COLO829 (cell line): ENCODE measurements at regions not wholly inside any gene's neighbourhood (a gene's known extent, or its start where the extent isn't known, plus 50 kb on each side); places are given as distances from the start of the nearest gene placed in this dataset.

ENCODE experiments used
- DNase-seq: peaks from one replicate; pipeline ENCODE4 v3.0.0; 2012; ENCODE audit warnings: low spot score

DNA sequence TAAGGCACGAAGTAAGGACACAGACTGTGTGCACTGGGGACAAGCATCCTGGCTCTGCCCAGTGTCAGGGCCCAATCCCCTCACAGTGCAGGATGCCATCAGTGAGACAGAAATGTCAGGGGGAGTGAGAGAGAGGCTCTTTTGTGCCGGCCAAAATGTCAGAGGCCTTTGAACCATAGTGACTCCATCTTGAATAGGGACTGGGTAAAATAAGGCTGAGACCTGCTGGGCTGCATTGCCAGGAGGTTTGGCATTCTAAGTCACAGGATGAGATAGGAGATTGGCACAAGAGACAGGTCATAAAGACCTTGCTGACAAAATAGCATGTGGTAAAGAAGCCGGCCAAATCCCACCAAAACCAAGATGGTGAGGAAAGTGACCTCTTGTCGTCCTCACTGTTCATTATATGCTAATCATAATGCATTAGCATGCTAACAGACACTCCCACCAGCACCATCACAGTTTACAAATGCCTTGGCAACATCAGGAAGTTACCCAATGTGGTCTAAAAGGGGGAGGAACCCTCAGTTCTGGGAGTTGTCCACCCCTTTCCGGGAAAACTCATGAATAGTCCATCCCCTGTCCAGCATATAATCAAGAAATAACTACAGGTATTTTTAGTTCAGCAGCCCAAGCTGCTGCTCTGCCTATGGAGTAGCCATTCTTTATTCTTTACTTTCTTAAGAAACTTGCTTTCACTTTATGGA lies 337.4 kb downstream of the LPIN1 start:
- DNase-seq: no peak

DNA sequence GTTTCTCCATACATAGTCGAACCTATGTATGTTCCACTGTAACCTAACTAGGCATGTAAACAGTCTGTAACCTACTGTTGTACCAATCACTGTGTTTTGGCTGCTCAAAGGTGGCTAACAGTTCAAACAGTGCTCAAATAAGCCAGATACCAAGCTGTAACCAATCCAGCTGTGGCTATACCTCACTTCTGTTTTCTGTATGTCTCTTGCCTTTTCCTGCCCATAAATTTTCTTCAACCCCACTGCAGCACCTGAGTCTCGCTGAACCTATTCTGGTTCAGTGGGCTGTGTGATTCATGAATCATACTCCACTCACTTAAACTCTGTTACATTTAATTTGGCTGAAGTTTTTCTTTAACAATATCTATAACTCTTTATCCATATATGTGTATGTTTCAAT lies 340.7 kb downstream of the LPIN1 start:
- DNase-seq: no peak

DNA sequence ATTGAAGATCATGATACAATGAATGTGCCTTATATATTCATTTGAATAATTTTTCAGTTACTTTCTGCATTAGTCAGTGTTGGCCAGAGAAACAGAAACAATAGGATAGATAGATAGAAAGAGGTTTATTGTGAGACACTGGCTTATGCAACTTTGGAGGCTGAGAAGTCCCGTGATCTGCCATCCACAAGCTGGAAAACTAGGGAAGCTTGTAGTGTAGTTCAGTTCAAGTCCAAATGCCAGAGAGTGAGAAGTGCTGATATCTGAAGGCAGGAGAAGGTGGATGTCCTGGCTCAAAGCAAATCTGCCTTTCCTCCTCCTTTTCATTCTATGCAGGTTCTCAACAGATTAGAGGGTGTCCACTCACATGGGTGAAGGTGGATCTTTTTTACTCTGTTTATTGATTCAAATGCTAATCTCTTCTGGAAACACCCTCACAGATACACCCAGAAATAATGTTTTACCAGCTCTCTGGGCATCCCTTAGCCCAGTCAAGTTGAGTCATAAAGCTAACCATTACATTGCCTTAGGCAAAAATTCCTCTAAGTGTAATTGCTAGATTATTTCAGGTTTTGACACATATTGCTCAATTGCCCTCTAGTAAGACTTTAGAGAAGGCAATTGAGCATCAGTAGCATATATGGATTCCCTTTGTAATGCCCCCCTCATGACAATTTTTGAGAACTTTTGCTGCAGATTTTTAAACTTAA lies 341.4 kb downstream of the LPIN1 start:
- DNase-seq: no peak

DNA sequence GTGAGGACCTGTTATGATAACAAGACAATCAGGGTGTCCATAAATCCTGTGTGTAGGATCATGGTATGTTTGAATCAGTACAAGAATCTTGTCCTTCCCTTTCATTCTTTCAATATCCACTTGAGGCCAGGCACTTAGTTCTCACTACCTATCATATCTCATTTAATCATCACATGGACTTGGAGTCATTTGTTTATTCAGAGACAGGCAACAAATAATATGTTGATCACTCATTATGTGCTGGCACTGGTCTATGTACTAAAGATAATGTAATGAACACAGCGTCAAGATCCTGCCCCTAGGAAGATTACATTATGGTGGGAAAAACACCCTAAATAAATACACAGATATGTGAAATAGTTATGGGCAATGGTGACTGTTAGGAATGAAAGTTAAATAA lies 342.6 kb downstream of the LPIN1 start:
- DNase-seq: no peak

DNA sequence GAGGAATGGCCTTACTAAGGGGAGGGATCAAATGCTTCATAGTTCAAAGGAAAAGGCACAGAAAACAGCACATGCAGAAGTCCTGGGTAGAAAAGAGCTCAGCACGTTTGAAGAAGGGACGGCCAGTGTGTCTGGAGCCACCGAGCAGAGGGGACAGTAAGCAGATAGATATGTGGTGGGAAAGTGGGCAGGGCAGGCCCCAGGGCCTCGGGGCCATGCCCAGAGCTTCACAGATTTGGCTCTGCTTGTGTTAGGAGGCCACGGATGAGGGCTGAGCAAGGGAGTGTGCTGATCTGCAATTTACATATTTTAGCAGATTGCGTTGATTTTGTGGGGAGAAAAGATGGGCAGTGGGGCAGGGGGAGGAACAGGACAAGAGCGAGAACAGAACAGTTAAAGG lies 343.1 kb downstream of the LPIN1 start:
- no peak for DNase-seq

DNA sequence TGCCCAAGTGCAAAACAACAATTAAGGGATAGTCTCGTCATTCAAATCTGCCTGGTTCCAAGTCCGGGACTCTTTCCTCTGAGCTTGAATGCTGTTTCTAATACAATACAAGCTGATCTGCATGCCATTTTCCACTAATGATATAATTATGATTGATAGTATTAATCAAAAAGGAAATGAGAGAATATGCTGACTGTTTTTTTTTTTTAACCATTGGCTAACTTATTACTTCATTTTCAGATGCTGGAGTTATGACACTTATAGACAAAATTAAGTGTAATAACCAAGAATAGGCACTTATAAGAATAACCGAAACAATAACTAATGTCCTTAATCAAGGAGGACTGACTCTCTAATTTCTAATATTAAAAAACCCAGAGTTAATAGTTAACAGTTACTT lies 343.6 kb downstream of the LPIN1 start:
- no peak for DNase-seq

DNA sequence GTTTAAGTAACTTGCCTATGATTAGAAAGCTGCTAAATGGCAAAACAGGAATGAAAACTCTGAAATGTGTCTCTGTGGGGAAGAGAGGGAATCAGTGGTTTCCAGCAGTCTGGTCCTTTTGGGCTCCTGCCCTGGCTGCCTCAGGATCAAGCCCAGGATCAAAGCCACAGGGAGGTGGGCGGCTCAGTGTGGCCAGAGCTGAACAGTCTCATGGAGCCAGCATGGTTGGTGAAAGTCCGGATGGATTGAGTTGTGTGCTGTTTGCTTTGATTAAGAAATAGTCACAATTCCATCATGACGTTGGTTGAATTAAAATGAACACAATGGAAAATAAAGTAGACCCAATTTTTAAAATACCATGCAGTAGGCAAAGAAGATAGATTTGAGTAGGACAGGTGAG lies 344.2 kb downstream of the LPIN1 start:
- no peak for DNase-seq

DNA sequence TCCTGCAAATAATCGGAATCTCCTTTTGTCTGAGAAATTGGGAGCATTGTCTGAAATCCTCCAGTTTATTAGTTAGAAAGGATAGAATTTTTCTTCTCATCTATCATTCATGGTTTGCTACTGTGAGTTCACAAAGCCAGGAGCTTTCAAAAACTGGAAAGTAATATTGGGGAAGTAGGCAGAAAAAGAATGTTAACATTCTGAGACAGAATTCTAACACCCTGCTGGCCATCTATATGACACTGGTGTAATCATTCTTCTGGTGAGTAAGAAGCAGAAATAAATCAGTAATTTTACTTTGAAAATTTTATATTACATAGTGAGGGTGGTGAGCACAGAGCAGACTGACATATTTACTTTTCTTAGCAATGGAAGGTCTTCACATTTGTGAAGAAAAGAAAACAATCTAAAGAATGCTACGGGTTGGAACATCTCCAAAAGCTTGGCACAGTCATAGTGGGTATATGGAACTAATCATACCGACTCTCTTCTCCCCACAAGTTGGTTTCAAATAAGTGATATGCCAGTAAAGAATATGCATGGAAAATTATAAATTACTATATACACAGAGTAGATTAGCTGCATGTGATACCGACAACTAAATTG lies 344.9 kb downstream of the LPIN1 start:
- DNase-seq: no peak

DNA sequence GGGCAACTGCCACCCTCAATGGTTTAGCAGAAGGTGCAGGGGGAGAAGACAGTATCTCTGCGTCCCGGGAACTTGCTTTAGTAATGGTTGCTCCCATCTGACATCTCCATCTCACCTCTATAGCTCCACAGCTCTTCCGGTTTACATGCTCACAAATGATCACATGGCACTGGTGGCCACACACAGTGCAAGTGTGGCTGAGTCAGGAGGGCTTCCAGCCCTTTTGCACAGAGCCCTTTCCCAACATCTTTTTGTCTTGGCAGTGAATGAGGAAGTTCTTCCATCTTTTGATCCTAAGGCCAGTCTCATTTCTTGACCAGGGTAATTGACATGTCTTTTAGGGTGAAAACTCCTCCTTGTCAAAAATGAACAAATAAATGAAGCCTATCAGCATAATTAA lies 347.7 kb downstream of the LPIN1 start:
- DNase-seq: no peak

DNA sequence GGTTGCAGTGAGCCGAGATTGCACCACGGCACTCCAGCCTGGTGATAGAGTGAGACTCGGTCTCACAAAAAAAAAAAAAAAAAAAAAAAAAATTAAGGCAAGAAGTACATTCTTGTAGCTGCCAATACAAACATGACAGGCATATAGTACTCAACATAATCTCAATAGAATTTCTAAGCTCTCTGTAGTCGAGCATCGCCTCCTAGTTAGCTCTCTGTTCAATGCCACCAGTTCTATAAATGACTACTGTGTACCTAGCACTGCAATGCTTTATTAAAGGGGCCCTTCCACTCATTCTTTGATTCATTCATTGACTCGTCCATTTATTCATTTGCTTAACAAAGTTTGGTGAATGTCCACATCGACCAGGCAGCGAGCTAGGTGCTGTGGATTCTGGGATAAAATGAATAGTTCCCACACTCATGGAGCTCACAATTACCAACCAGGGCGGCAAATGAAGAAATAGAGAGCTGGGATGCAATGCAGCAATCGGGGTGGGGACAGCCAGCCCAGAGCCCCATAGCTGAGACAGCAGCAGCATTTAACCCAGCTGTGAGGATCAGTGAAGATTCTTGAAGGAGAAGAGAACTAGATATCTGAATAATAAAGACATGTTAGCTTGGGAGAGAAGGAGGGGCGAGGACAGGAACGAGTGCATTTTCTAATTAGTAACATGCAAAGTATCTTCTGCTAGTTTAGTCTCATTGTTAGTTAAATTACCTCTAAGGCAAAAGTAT lies 349.8 kb downstream of the LPIN1 start:
- no peak for DNase-seq

DNA sequence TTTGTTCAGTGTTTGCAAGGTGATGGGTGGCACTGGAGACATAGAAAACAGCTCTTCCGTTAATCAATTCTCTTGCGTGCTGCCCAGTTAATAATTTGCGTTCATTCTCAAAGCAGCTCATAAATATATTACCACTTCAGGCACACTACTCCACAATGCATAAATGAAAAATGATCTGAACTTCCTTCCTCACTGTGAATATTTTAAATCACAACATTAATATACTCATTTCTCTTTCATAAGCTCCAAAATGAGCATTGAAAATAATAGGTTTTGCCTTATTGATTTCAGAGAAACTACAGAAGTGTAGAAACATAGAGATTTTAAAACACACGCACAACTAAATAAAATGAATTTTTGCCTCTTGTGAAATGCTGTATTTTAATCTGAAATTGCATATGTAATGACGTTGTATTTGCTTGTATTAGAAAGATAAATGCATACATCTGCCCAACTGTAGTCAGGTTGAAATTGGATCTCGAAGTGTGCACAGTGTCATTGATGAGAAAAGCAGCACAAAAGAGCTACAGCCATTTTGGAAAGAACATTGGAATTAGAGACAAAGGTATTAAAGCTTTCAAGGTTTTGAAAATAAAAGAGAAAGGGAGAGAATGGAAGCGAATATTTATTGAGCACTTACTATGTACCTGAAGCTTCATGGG lies 350.5 kb downstream of the LPIN1 start:
- DNase-seq: no peak

DNA sequence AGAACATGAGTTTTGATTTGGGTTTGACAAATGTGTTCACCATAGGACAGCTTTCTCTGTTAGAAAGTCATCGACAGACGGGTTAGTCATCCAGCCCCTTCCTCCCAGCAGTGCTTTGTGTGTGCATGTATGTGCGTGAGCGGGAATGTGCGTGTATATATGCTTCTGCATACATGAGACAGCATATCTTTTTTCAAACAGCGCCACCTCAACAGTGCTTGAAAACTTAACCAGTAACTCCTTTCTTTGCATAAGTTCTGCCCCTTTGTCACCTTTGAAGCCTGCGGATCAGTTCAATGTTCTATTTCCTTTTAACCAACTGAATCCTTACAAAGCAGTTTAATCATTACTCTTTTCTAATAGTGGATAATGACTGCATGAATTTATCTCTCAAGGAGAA lies 351.4 kb downstream of the LPIN1 start:
- DNase-seq: no peak

DNA sequence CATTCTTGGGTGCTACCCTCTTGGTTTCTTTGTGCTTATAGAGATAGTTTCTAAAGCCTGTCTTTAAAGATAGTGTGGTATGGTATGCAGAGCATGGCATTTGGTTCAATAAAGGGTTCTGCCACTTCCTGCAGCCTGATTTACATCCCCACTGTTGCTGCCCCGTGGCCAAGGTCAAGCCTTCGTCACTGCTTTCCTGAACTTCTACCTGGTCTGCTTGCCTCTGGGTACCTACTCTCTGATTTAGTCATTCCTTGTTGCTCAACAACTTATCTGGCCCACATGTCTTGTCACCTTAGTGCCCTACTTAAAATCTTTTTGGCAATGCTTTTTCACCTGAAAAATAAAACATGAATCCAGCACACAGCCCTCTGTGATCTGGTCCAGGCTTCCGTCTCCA lies 352.9 kb downstream of the LPIN1 start:
- no peak for DNase-seq

DNA sequence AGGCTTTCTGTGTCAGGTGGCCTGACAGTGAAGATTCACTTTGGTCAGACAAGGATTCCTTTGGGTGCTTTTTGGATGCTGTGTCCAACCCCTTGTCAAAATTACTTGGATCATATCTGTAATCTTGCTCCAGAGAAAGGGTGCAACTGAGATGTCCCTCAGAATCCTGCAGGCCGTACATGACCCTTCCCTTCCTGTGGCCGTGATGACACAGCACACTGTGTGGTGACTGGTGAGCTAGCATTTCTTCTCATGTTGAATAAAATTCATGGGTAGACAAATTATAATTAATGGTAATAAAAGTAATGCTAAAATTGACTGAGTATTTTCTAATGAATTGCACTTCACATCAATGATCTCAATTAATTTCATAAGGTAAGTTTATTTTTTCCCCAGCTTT lies 356.2 kb downstream of the LPIN1 start:
- no peak for DNase-seq

DNA sequence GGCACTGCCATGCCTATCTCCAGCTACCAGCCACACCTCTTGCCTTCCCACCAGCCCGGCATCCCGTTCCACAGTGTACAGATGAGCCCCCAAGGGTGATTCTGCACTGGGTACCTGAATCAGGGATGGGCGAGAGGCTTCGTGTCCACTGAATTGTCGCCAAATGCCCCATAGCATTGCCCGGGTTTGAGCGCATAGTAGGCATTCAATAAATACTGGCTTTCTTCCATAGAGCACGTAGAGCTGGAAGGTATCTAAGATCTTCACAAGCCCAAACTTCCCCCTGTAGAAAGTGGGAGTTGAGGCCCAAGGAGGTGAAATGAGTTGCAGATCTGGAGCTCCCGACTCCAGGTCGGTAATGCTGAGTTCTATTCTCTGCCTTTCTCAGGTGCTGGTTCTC lies 358.7 kb downstream of the LPIN1 start:
- DNase-seq: no peak

DNA sequence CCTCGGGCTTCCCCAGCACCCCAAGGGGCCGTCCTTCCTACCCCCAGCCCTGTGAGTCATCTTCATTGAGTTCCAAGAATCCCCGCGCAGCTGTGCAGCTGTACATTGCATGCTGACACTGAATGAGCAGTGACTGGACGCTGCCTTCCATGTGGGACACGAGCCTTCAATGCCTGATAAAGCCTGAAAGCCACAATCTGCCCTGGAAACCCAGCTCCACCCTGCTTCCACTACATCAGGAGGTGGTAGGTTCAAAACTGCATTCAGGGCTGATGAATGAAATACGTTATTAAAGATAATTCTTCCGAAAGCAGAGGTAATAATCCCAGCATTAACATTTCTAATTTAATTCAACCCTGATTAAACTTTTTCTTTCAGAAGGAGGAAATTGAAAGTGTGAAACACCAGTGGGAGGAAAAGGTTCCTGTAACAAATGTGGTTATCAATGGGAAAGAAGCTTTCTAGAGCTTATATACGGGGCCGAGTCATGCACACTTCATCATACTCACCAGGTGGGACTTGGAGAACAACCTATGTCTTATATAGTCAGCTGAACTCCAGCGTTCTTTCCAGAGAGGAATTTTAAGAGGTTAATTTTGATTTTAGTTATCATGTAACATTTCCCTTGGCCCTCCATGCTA lies 360.1 kb downstream of the LPIN1 start:
- DNase-seq: peak; percentile 49

DNA sequence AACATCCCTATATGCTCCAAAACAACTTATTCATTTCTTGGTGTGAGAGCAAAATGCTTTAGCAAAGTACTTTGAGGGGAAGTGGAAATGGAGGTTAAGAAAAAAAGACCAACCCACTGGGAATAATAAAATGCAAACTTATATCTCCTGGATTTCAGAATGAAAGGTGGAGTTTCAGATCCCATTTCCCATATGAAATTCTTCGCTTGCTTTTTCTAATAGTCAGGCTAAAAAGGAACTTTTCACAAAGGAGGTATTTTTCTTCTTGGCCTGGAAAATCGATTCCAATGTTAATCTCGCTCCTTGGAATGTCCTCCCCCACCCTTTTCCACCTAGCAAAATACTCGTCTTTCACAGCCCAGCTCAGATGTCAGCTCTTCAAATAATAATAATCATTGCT lies 360.9 kb downstream of the LPIN1 start:
- no peak for DNase-seq

DNA sequence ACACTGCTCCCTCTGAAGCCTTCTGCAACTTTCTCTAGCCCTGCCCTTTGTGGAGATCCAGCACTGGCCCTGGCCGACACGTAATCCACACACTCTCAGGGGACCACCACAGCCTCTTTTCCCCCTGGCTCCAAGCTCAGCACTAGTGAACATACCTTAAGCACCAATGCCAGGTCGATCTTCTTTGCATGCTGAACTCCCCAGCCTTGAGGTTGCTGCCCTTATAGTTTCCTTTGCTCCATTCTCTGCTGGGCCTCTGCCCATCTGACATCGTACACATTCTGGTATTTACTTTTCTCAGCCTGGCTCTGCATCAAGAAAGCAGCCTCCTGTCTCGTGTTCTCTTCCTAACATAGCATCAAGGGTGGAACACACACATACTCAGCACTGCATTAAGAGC lies 361.5 kb downstream of the LPIN1 start:
- DNase-seq: no peak

DNA sequence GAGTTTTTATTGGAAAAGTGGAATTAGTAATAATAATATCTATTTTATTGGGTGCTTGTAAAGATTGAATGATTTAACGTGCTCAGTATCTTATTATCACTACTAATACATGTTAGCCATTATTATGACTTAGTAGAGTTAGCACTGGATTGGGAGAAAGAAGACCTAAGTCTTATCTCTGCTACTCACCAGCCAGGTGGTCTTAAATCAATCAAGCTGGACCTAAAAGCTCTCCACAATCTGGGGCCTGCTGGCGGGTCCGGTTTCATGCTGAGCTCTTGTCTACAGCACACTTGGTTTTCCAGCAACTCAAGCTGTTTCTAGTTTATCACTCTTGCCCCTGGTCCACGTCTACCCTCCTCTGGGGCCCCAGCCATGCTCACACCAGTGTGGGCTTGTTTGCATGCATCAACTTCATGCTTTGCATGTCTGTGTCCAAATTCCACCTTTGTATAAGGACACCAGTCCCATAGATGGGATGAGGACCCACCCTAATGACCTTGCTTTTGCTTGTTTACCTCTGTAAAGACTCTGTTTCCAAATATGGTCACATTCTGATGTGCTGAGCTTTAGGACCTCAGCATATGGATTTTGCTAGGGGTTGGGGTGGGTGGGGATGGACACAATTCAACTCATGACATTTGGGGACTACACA lies 363.1 kb downstream of the LPIN1 start:
- DNase-seq: no peak

DNA sequence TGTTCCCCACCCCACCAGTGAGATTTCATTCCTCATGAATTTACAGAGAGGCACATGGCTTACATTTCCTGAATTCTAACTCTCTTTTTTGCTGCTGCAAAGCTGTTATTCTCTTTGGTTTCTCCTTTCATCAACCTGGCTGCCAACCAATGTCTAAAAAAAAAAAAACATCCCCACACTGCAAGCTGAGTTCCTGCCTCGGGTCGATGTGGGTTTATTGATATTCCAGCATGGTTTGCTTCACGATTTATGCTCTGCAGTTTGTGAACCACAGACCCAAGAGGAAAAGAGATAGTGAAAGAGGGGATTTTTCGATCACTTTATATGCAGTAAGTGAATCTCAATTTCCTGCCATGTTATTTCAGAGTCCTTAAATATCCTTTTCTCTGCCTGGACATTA lies 363.6 kb downstream of the LPIN1 start:
- DNase-seq: no peak

DNA sequence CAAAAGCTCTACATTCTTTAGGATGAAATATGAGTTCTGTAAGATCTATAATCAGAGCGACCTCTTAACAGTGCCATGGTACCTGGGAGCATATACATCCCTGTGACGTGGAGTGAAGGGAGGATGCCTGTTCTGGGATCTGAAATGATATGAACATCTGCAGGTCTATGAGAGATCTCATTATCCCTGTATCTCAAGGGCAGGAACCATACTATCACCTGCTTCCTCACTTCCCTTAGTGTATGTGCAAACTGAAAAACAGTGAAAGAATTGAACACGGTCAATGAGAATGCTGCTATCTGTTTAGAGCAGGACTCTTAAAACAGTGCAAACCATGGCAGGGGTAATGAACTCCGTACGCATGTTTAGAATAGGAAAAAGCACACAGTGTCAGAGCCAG lies 364.0 kb downstream of the LPIN1 start:
- DNase-seq: no peak
